CD4-positive, alpha-beta T cell (primary cell): ENCODE measurements at regions not wholly inside any gene's neighbourhood (a gene's known extent, or its start where the extent isn't known, plus 50 kb on each side); places are given as distances from the start of the nearest gene placed in this dataset.

Experiments
- ATAC-seq: fragments of 200-7000 bp; cut with Tn5 transposase; one replicate; pipeline ENCODE4 v1.10.0; 2022; ENCODE audit warnings: mild to moderate bottlenecking; ENCODE audit not compliant: poor library complexity
- CTCF ChIA-PET: fragments of 350-600 bp; sonication (Branson Sonifier 250); formaldehyde crosslinking; loops from one replicate; lab custom pipeline; 2021; ENCODE audit warnings: antibody characterized with exemption, inconsistent platforms; lab: Charles Lee
- POLR2A ChIA-PET: fragments of 350-600 bp; sonication (Branson Sonifier 250); formaldehyde crosslinking; loops from one replicate; lab custom pipeline; 2021; ENCODE audit warnings: antibody characterized with exemption, inconsistent platforms; lab: Charles Lee
- DNase-seq, 14 experiments: peaks; one replicate each; pipeline ENCODE4 v3.0.0-alpha.2; 2013 to 2020; ENCODE audit warnings: mixed read lengths in 2 of 14
- H3K27ac ChIP-seq, 2 donors: one replicate each; pipeline versions ENCODE4 v1.5.1 to v1.7.0; 2013; ENCODE audit warnings: low read length in 2 of 2, low read depth in 1 of 2, mild to moderate bottlenecking in 1 of 2
- H3K27me3 ChIP-seq, 2 experiments: 1 replicate in 1 of 2; 2 replicates in 1 of 2; pipeline versions ENCODE4 v1.6.1 to v1.7.0; 2013; ENCODE audit warnings: low read length in 2 of 2, control low read depth in 1 of 2, mild to moderate bottlenecking in 1 of 2, moderate library complexity in 1 of 2; ENCODE audit not compliant: insufficient read depth in 2 of 2, control insufficient read depth in 1 of 2
- H3K36me3 ChIP-seq: one replicate; pipeline ENCODE4 v1.6.1; 2013; ENCODE audit warnings: low read length, control low read depth; ENCODE audit not compliant: insufficient read depth
- H3K4me1 ChIP-seq: one replicate; pipeline ENCODE4 v1.6.1; 2013; ENCODE audit warnings: low read length, control low read depth; ENCODE audit not compliant: insufficient read depth
- H3K4me3 ChIP-seq: one replicate; pipeline ENCODE4 v1.5.1; 2013; ENCODE audit warnings: mild to moderate bottlenecking, low read length, moderate library complexity
- H3K9me3 ChIP-seq, 2 experiments: 1 replicate in 1 of 2; 2 replicates in 1 of 2; pipeline versions ENCODE4 v1.6.1 to v1.7.0; 2013; ENCODE audit warnings: low read length in 2 of 2, mild to moderate bottlenecking in 2 of 2, control low read depth in 1 of 2, moderate library complexity in 1 of 2; ENCODE audit not compliant: control insufficient read depth in 1 of 2, insufficient read depth in 1 of 2
- H3K27ac Mint-ChIP-seq: one replicate; pipeline ENCODE4 v1.8.0; 2020; ENCODE audit warnings: mixed read lengths
- H3K27me3 Mint-ChIP-seq: one replicate; pipeline ENCODE4 v1.8.0; 2021; ENCODE audit warnings: mixed read lengths
- H3K36me3 Mint-ChIP-seq: one replicate; pipeline ENCODE4 v1.8.0; 2021; ENCODE audit warnings: low read depth, mixed read lengths
- H3K4me1 Mint-ChIP-seq: one replicate; pipeline ENCODE4 v1.8.0; 2021; ENCODE audit warnings: low read depth, mixed read lengths
- H3K4me3 Mint-ChIP-seq: one replicate; pipeline ENCODE4 v1.8.0; 2020; ENCODE audit warnings: mild to moderate bottlenecking, mixed read lengths
- H3K9me3 Mint-ChIP-seq: one replicate; pipeline ENCODE4 v1.8.0; 2020; ENCODE audit warnings: mixed read lengths
- intact Hi-C, 2 experiments: fragments of 100-400 bp; cut with DNase I in 1 of 2; cut with micrococcal nuclease in 1 of 2; formaldehyde crosslinking; loops; one replicate each; pipeline versions ENCODE4 v1.15.1 to v1.9.0; 2023 to 2025; cut with DNase I, micrococcal nuclease
- TF ChIP-seq, protein P1 (sequence below): fragments of 200-600 bp; IDR thresholded peaks from one replicate; pipeline ENCODE4 v1.8.0; 2022; ENCODE audit warnings: antibody characterized with exemption, mild to moderate bottlenecking

DNA sequence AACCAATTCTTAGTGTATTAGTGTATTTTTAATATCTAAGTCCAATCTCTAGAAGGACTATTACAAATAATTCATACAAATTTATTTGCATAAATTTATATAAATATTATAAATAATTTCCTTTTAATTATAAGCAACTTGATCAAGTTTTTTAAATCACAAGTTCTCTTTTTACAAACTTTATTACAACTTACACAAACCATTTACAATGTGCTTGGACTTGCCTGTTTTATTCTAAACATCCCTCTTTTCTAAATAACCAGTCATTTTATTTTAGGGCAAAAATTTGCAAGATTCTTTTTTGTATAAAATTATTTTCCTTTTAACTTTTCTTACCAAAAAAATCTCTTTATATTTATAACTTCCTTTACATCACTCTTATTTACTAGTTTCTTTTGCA is 83.5 kb upstream of the SYNCRIP start:
- Mint-ChIP-seq H3K27ac (no peak overlapping the region), H3K36me3 (no peaks in the 10 kb centered on the region), H3K4me1 (no peaks in the 10 kb centered on the region), H3K9me3 (no peaks in the 10 kb centered on the region), H3K4me3 (no peak overlapping the region), H3K27me3 (peaks cover 2% of the 10 kb centered on the region)
- POLR2A ChIA-PET, result no interaction called here
- H3K4me3 ChIP-seq, result no peak overlapping the region
- DNase-seq, result no peak
- H3K27me3 ChIP-seq, result no peaks in the 10 kb centered on the region
- CTCF ChIA-PET, result no interaction called here
- H3K36me3 ChIP-seq, result no peaks in the 10 kb centered on the region
- no peak for ATAC-seq
- TF ChIP-seq, protein P1, sequence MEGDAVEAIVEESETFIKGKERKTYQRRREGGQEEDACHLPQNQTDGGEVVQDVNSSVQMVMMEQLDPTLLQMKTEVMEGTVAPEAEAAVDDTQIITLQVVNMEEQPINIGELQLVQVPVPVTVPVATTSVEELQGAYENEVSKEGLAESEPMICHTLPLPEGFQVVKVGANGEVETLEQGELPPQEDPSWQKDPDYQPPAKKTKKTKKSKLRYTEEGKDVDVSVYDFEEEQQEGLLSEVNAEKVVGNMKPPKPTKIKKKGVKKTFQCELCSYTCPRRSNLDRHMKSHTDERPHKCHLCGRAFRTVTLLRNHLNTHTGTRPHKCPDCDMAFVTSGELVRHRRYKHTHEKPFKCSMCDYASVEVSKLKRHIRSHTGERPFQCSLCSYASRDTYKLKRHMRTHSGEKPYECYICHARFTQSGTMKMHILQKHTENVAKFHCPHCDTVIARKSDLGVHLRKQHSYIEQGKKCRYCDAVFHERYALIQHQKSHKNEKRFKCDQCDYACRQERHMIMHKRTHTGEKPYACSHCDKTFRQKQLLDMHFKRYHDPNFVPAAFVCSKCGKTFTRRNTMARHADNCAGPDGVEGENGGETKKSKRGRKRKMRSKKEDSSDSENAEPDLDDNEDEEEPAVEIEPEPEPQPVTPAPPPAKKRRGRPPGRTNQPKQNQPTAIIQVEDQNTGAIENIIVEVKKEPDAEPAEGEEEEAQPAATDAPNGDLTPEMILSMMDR, result no peak
- intact Hi-C loops, result no loop called here
- H3K27ac ChIP-seq, result no peak overlapping the region
- H3K9me3 ChIP-seq, result peaks cover 3 to 5% of the 10 kb centered on the region in 2 experiments
- no peaks in the 10 kb centered on the region for H3K4me1 ChIP-seq

- H3K4me3 Mint-ChIP-seq, result no peak overlapping the region
- CTCF ChIA-PET, result no interaction called here
- POLR2A ChIA-PET, result no interaction called here
- H3K4me1 Mint-ChIP-seq, result no peaks in the 10 kb centered on the region
- peaks cover 0 to 4% of the 10 kb centered on the region in 2 experiments for H3K9me3 ChIP-seq
- no peaks in the 10 kb centered on the region for H3K27me3 ChIP-seq
- no peak for DNase-seq
- H3K4me3 ChIP-seq, result no peak overlapping the region
- TF ChIP-seq, protein P1, result no peak
- H3K36me3 ChIP-seq, result no peaks in the 10 kb centered on the region
- H3K27ac Mint-ChIP-seq, result no peak overlapping the region
- H3K27ac ChIP-seq, result no peak overlapping the region
- intact Hi-C loops, result no loop called here
- H3K9me3 Mint-ChIP-seq, result peaks cover 4% of the 10 kb centered on the region
- ATAC-seq, result no peak
- H3K27me3 Mint-ChIP-seq, result peaks cover 4% of the 10 kb centered on the region
- H3K36me3 Mint-ChIP-seq, result no peaks in the 10 kb centered on the region
- H3K4me1 ChIP-seq, result no peaks in the 10 kb centered on the region
These were observed 73.1 kb upstream of the SYNCRIP start for GRCh38 chr6:85715797-85716196.

DNA sequence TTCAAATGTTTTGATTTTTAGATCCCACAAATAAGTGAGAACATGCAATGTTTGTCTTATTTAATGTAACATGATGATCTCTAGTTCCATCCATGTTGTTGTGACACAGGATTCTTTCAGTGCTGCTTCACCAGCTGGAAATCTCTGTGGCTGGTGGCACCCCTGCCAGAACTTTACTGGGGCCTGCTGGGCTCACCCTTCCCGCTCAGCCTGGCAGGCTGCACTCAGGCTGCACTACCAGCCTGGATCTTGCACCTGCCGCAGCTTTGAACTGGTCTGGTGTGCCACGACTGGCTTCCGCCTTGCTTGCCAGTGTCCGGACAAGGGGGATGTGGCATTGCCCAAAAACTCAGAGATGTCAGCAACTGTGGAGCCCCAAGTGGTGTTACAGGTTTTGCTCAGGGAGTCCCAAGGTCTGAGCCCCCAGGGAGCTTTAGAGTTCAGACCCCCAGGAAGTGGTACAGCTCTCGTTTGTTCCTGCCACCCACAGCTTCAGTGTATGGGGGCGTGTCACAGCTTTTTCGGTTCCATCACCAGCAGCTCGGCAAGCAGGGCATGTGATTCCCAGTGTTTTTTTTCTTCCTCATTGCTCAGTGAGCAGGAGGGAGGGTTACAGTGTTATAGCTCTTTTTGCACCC is 72.3 kb upstream of the SYNCRIP start:
- Histone ChIP-seq H3K9me3 (peaks cover 0 to 4% of the 10 kb centered on the region in 2 experiments), H3K36me3 (no peaks in the 10 kb centered on the region), H3K4me1 (no peaks in the 10 kb centered on the region), H3K27ac (no peak overlapping the region), H3K27me3 (no peaks in the 10 kb centered on the region), H3K4me3 (no peak overlapping the region)
- Mint-ChIP-seq H3K4me1 (no peaks in the 10 kb centered on the region), H3K36me3 (no peaks in the 10 kb centered on the region), H3K27ac (no peak overlapping the region), H3K9me3 (peaks cover 4% of the 10 kb centered on the region), H3K4me3 (no peak overlapping the region), H3K27me3 (peaks cover 4% of the 10 kb centered on the region)
- ChIA-PET CTCF (no interaction called here), POLR2A (no interaction called here)
- no peak for ATAC-seq
- no peak for DNase-seq
- TF ChIP-seq, protein P1, result no peak
- intact Hi-C loops, result no loop called here
